Hepatocyte (in vitro differentiated cells): ENCODE measurements at regions not wholly inside any gene's neighbourhood (a gene's known extent, or its start where the extent isn't known, plus 50 kb on each side); places are given as distances from the start of the nearest gene placed in this dataset.

Experiments used
- DNase-seq: peaks from one replicate; pipeline ENCODE4 v3.0.0-alpha.2; 2016; ENCODE audit warnings: low spot score
- H2AFZ ChIP-seq: fragments of 200-600 bp; sonication (generic); 2 replicates; pipeline ENCODE4 v1.6.0; 2016; ENCODE audit warnings: antibody characterized with exemption, mild to moderate bottlenecking
- H3K27ac ChIP-seq: fragments of 200-600 bp; sonication (generic); 2 replicates; pipeline ENCODE4 v1.5.1; 2016; ENCODE audit warnings: mild to moderate bottlenecking
- H3K27me3 ChIP-seq: fragments of 200-600 bp; sonication (generic); 2 replicates; pipeline ENCODE4 v1.6.1; 2016
- H3K36me3 ChIP-seq: fragments of 200-600 bp; sonication (generic); replicated peaks from 2 replicates; pipeline ENCODE4 v1.5.1; 2016; ENCODE audit warnings: low read depth; ENCODE audit not compliant: insufficient read depth
- H3K4me1 ChIP-seq: fragments of 200-600 bp; sonication (generic); 2 replicates; pipeline ENCODE4 v1.5.1; 2016; ENCODE audit warnings: mild to moderate bottlenecking, moderate library complexity; ENCODE audit not compliant: insufficient read depth
- H3K4me2 ChIP-seq: fragments of 200-600 bp; sonication (generic); 2 replicates; pipeline ENCODE4 v1.6.0; 2016
- H3K4me3 ChIP-seq: fragments of 200-600 bp; sonication (generic); 2 replicates; pipeline ENCODE4 v1.5.1; 2016; ENCODE audit warnings: mild to moderate bottlenecking
- H3K79me2 ChIP-seq: fragments of 200-600 bp; sonication (generic); 2 replicates; pipeline ENCODE4 v1.6.0; 2017; ENCODE audit warnings: mild to moderate bottlenecking
- H3K9me2 ChIP-seq: fragments of 200-600 bp; sonication (generic); replicated peaks from 2 replicates; pipeline ENCODE4 v1.6.0; 2017; ENCODE audit warnings: mild to moderate bottlenecking; ENCODE audit not compliant: insufficient read depth
- H3K9me3 ChIP-seq: fragments of 200-600 bp; sonication (generic); 2 replicates; pipeline ENCODE4 v1.5.1; 2016; ENCODE audit warnings: low read depth, mild to moderate bottlenecking
- H4K20me1 ChIP-seq: fragments of 200-600 bp; sonication (generic); 2 replicates; pipeline ENCODE4 v1.6.0; 2016; ENCODE audit warnings: mild to moderate bottlenecking; ENCODE audit not compliant: insufficient read depth, poor library complexity, severe bottlenecking
- EZH2 ChIP-seq: fragments of 200-600 bp; sonication (generic); IDR thresholded peaks from 2 replicates; pipeline ENCODE4 v1.6.1; 2016; ENCODE audit warnings: antibody characterized with exemption, mild to moderate bottlenecking, borderline replicate concordance
- EZH2phosphoT487 ChIP-seq: fragments of 200-600 bp; sonication (generic); IDR thresholded peaks from one replicate; pipeline ENCODE4 v1.6.1; 2018; ENCODE audit warnings: antibody characterized with exemption, mild to moderate bottlenecking, low read depth, moderate library complexity; ENCODE audit not compliant: unreplicated experiment, severe bottlenecking
- WGBS: methylation state at CpG from one replicate; pipeline ENCODE4 v1.1.6; 2016; ENCODE audit warnings: low lambda C conversion rate; ENCODE audit errors: missing lambda C conversion rate; 5-methylcytosine and 5-hydroxymethylcytosine counted together
- TF ChIP-seq, protein P1 (sequence below): fragments of 200-600 bp; sonication (generic); IDR thresholded peaks from 2 replicates; pipeline ENCODE4 v1.5.1; 2016; ENCODE audit warnings: antibody characterized with exemption, mild to moderate bottlenecking; ENCODE audit not compliant: poor library complexity

DNA sequence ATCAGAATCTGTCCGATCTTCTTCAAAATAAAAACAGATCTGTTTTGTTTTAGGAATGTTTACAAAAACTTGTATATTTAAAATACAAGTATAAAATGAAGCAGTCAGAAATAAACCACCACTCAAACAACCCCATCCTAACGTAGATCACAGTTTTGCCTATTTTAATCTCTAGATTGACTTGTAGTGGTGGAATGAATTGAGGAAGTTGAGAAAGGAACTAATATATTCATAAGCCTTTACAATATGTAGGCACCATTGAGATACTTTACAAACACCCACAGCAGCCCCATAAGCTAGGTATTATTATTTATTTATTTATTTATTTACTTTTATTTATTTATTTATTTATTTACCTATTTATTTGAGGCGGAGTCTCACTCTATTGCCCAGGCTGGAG lies 52.3 kb upstream of the KLF3 start:
- no peaks in the 10 kb centered on the region for H3K36me3 ChIP-seq
- TF ChIP-seq, protein P1, sequence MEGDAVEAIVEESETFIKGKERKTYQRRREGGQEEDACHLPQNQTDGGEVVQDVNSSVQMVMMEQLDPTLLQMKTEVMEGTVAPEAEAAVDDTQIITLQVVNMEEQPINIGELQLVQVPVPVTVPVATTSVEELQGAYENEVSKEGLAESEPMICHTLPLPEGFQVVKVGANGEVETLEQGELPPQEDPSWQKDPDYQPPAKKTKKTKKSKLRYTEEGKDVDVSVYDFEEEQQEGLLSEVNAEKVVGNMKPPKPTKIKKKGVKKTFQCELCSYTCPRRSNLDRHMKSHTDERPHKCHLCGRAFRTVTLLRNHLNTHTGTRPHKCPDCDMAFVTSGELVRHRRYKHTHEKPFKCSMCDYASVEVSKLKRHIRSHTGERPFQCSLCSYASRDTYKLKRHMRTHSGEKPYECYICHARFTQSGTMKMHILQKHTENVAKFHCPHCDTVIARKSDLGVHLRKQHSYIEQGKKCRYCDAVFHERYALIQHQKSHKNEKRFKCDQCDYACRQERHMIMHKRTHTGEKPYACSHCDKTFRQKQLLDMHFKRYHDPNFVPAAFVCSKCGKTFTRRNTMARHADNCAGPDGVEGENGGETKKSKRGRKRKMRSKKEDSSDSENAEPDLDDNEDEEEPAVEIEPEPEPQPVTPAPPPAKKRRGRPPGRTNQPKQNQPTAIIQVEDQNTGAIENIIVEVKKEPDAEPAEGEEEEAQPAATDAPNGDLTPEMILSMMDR = no peak
- no peak for TF ChIP-seq EZH2
- TF ChIP-seq EZH2phosphoT487 = no peak
- peaks cover 11% of the 10 kb centered on the region for H3K4me1 ChIP-seq
- H3K27ac ChIP-seq = no peak overlapping the region
- peak overlapping the region; percentile 53 for H3K4me2 ChIP-seq
- no peaks in the 10 kb centered on the region for H3K27me3 ChIP-seq
- H3K9me2 ChIP-seq = no peaks in the 10 kb centered on the region
- H3K79me2 ChIP-seq = no peaks in the 10 kb centered on the region
- 83% methylated on average over 3 of the region's 3 CpGs for WGBS
- no peaks in the 10 kb centered on the region for H4K20me1 ChIP-seq
- H3K9me3 ChIP-seq = no peaks in the 10 kb centered on the region
- H2AFZ ChIP-seq = no peak overlapping the region
- no peak overlapping the region for H3K4me3 ChIP-seq
- DNase-seq = no peak

DNA sequence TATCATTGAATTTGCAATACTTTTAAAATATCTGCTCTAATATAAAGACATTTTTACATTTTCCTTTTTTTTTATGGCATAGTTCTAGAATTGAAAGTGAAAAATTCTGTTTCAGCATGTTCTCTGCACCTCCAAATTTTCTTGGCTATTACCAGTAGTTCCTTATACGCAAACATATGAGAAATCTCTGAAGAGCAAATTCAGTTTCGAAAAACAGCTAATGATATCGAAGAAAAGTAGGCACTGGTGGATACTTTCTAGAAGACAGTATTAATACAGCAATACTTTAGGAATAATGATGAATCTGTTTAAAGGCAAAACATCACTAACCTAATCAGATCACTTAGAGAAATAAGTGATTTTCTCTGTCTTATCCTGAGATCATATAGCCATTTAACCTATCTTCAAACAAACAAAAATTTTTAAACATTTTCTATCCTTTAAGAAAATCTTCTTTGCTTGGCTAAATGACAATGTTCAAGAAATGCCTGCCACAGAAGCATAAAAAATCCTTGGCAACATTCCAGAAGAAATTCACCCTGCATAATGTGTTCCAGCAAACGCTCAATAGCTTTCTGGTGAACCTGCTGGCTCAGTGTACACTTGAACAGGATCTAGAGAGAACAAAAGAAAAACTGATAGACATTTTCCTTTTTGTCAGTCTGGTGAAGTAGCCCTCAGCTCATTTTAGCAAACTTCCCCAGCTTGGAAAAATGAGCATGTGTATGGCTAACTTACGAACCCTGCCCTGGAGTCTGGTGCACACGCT lies 51.2 kb upstream of the KLF3 start:
- Histone ChIP-seq H3K27ac (peak overlapping the region; percentile 20), H3K9me2 (no peaks in the 10 kb centered on the region), H3K9me3 (no peaks in the 10 kb centered on the region), H3K27me3 (no peaks in the 10 kb centered on the region), H3K4me1 (peaks cover 11% of the 10 kb centered on the region), H3K36me3 (no peaks in the 10 kb centered on the region), H4K20me1 (no peaks in the 10 kb centered on the region), H3K4me3 (no peak overlapping the region), H2AFZ (no peak overlapping the region), H3K79me2 (no peaks in the 10 kb centered on the region), H3K4me2 (no peak overlapping the region)
- TF ChIP-seq, protein P1 = no peak
- no peak for TF ChIP-seq EZH2phosphoT487
- no peak for TF ChIP-seq EZH2
- DNase-seq = peak; percentile 42
- 72% methylated on average over 6 of the region's 6 CpGs for WGBS
